ENCODE measurements at regions not wholly inside any gene's neighbourhood (a gene's known extent, or its start where the extent isn't known, plus 50 kb on each side); places are given as distances from the start of the nearest gene placed in this dataset.
"Not testable (repeated sequence)": the region's sequence is repeated elsewhere in the genome, so short reads cannot be mapped to it uniquely, and the experiment has no call there.

DNA sequence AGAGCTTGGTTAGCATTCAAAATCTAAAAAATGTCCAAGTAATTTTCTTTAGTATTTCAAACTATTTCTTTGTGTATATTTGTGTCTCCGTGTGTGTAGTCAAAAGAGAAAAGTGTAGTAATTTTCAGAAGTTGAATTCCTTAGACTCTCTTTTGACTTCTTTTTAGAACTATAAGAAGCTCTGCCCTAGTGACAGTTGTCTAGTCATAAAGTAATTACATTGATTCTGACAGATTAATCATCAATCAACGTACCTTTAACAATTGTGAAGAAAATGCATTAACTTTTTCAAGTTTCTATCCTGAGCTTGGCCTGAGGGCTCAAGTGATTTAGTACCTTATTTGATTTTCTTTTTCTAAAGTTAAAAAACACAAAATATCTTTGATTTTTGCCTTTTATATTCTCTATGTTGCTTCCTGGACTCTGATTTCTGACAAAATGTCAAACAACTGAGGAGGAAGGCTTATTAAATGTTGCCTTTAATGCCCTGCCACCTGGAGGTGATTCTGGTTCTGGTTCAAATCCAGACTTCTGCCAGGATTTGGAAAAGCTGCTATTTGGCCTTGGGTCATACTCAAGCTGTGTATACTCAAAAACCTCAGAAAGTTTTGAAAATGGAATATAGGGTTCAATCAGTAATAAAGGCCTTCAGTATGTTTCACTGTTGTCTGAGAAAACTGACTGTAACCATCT is 653.6 kb downstream of the NSUN3 start:
- no peak for DNase-seq

DNA sequence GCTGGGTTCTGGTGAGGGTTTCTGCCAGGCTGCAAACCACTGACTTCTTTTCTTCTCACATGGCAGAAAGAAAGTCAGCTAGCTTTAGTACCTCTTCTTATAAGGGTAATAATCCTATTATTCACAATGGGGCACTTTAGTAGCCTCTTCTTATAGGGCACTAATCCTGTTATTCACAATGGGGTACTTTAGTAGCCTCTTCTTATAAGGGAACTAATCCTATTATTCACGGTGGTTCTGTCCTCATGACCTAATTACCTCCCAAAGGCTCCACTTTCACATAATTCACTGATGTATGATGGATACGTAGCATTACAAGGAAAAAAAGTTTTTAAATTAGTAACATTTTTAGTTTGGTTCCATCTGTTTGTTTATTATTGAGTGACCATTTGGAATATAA is 671.3 kb downstream of the NSUN3 start:
- DNase-seq = no peak

DNA sequence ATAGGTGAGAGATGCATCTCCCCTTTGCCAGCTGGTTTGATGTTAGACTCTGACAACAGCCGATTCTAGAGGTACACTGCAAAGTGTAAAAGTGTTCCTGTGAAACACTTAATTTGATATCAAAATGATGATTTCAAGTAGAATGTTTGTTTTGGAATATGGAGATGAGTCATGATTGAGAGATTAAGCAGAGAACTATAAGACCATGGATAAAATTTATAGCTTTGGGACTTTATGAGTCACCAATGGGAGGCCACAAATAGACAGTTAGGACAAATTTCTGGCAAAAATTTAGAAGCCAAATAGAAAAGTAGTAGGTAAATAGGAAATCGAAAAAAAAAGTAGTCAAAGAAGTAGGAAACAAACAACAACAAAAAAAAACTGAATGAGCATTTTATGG is 672.5 kb downstream of the NSUN3 start:
- no peak for DNase-seq

DNA sequence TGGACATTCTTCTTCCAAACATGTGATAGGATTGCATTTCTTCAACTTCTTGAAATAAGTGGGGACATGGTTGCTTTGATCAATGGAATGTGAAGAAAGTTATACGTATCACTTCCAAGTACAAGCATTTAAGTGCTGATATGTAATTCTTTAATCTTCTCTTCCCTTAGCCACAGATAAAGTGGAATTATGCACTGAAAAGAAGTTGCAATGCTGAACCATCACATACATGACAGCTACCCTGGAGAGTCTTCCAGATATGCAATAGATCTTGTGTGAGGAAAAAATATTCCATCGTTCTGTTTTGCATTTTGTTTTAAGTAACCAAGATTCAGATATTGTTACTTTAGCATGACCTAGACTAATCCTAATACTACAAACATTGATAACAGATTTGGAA is 674.3 kb downstream of the NSUN3 start:
- DNase-seq = no peak

DNA sequence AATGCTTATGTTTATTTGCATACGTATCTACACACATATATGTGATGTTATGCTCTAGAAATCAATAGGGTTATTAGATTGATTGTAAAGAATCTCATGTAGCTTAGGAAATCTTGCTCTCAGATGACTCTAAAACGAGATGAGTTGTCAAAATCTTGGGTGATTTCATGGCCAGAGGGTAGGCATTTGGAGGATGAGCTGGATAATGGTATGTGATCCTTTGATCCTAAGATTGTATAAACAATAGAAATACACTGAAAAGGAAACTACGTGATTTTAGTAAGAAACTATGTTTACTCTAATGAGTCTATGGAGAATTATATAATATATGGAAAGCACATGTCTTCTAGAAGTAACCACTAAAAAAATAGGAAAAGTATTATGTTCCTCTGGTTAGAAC is 676.6 kb downstream of the NSUN3 start:
- no peak for DNase-seq

DNA sequence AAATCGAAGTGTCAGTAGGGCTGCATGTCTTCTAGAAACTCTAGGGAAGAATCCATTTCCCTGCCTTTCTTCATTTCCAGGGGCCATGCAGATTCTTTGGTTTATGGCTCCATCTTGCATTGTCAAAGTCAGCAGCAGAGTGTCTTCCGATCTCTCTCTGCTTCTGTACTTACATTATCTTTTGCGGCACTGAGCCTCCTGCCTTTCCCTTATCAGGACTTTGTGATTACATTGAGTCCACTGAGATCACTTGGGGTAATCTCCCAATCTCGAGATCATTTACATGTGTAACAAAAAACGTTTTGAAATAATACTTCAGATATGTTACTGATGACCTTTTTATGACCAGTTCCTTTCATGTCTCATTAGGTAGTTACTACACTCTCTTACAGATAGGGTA is 695.9 kb downstream of the NSUN3 start:
- no peak for DNase-seq

DNA sequence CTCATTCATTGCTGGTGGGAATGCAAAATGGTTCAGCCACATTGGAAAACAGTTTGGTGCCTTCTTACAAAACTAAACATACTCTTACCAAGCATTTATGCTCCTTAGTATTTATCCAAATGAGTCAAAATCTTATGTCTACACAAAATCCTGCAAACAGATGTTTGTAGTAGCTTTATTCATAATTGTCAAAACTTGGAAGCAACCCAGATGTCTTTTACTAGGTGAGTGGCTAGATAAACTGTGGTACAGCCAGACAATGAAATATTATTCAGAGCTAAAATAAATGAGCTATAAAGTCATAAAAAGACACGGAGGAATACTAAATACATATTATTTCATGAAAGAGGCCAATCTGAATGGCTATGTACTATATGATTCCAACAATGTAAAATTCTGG is 709.5 kb downstream of the NSUN3 start:
- DNase-seq = no peak

DNA sequence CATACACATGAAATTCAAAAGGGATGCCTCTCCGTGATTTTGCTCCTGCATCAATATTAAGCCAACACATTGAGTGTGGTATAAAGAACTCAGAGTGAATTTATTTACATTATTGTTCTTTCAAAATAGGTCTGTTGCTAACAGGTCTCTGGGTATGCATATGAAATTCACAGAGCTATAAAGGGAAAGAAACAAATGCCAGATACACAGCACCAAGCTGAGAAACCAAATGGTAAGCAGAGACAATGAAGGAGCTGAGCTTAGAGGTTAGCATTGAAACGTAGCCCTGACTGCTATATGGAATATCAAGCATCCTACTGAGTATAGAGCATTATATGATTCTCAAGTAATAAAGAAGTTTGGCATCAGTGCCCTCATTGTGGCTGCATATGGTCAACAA is 712.9 kb downstream of the NSUN3 start:
- no peak for DNase-seq

DNA sequence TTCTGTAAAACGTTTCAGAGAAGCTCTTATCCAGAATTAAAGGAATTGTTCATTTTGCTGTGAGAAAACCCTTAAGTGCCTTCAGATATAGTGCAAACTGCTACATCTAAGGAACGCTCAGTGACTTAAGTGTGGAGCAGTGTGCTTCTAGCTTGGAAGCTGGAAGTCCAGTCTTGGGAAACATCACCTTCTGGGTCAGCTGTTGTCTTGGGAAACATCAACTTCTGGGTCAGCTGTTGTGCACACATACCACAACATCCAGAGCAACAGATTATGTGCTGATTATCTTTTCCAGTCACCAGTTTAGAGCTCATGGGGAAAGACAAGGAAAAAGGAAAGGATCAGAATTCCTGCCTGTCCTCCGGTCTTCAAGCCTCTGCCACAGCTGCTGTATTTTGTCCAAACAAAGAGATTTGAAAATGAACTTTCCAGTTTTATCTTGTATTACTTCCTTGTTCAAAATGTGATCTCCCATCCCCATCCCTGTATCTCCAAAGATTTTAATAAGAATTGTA is 713.6 kb downstream of the NSUN3 start:
- no peak for DNase-seq

DNA sequence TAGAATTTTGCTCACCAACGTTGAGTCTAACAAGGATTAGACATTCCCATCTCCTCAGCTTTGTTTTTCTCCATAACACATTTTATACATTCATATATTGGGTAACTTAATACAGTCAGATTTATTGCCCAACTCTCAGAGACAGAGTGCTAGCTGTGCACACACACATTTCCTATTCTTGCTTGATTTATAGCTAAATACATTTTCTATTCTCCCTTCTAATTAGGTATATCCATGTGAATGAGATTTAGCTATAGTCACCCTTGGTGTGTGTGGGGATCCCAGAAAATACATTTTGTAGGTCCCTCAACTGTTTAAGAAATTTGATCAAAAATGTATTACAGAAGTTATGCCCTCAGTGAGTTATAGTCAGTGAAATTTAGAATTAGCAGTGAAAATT is 715.4 kb downstream of the NSUN3 start:
- no peak for DNase-seq

DNA sequence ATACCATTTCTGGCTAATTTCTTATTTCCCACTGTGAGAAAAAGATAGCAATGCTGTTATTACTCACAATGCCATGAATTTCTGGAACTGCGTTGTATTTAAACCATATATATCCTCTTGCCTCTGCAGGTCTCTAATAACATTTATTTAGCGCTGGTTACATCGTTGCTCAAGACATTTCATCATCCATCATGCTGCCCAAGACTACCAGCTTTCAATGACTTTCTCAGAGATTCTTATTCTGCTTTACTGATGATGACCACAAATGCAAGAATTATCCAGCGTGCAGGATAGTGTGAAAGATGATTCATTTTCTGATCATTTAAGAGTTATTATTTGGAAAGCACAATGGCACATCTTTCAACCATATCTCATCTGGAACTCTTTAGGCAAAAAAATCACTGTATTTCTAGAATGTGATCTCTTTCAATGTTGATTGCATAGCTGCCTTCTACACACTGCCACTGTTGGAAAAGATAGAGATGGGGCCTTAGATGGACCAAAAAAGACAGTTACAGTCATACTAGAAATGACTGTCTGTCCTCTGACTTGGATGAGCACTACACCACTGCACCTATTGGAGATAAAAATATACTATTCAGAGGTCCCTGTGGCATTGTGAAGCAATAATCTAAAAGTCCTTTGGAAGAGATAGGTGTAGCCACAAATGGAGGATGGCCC is 716.1 kb downstream of the NSUN3 start:
- DNase-seq = no peak

DNA sequence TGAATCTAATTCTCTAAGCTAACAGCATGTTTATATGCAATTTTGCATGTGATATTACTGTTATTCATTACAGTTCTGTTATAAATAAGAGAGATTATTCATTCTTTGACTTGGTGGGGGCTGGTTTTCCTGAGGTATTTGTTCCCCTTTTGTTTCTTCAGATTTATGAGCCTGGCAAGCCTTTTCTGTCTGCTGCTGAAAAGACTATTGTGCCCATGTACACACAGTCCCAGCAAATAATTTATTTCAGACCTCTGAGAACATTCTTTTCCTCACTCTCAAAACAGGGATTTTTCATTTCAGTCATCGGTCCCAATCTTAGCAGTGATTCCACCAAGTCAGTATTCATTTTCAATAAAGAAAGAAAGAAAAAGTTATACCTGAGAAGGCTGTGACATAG is 716.8 kb downstream of the NSUN3 start:
- no peak for DNase-seq

DNA sequence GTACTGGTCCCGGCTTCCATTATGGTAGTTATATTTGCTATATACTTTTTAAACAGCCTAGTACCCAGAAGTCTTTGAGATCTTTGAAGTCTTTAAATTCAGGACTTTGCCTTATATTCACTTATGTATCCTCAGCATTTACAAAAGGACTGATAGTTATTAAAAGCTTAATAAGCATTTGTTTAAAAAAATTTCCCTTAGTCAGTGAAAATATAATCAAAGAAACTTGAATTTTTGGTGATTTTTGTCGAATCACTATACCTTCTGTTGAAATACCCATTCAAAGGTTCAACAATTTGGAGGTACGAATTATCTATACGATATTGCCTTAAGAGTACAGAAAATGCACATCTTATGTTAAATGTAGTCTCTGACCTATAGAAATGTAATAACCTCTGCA is 721.4 kb downstream of the NSUN3 start:
- no peak for DNase-seq

DNA sequence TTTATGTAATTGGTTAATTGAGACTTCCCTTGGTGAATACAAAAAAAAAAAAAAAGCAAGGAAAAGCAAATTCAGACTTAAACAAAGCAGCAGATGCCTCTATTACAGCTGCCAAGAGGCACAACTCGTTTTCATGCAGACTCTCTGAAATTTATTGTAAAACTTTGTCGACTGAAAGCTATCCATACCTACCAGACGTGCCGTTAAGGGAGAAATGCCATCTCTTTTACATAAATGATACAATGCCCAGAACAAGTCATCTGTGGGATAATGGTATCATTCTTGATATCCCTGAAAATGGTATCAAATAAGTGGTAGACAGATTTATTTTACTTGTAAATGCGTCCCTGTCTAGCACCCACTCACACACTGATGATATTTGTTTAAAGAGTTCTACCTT is 724.2 kb downstream of the NSUN3 start:
- no peak for DNase-seq

DNA sequence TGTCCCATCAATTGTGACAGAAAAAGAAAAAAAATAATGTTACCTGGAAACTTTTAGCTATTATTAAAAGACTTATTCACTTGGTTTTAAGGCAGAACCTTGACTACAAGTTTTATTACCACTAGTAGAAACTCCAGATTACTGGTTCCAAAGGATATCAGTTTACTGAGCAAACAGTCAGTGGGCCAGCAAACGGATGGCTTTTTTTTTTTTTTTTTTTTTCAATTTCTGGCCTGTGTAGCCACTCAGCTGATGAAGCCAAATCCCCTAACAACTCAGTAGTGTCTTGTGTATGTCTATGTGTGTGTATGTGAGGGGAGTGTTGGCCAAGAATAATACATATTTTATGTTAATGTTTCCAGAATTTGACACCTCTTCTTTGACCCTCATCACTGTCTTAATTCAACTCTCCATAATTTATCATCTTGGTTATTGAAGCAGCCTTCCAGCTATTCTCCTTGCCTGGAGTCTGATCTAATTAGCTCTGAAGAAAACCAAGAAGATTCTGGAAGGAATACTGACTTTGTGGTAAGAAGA is 724.9 kb downstream of the NSUN3 start:
- no peak for DNase-seq

DNA sequence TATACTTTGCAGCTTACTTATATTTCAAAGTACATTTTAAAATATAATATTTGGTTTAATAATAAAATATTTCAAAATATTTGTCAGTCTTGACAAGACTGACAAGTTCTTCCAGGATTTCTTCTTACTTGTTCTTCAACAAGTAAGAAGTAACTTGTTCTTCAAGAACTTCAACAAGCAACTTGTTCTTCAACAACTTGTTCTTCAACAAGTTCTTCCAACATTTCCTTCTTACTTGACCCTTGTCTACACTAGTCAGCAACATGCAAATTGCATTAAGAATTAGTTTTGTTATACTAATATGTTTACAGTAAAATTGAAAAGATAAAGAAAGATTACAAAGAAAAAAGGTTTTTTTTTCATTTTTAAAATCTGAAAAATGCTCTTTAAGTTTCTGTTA is 731.7 kb downstream of the NSUN3 start:
- no peak for DNase-seq

DNA sequence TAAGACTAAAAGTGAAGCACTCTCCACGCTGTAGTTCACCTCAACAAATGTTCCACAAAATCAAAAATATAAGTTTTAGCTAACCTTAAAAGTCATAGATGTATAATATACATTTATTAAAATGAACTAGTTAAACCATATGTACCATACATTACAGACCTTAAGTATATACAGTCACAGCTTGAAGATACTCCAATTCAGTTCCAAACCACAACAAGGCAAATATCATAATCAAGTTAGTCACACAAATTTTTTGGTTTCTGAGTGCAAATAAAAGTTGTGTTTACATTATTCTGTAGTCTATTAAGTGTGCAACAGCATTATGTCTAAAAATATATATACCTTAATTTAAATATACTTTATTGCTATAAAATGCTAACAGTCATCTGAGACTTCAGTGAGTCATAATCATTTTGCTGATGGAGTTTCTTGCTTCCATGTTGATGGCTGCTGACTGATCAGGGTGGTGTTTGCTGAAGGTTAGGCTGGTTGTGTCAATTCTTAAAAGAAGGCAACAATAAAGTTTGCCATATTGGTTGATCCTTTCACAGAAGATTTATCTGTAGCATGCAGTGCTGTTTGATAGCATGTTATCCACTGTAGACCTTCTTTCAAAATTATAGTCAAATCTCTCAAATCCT is 736.7 kb downstream of the NSUN3 start:
- no peak for DNase-seq

DNA sequence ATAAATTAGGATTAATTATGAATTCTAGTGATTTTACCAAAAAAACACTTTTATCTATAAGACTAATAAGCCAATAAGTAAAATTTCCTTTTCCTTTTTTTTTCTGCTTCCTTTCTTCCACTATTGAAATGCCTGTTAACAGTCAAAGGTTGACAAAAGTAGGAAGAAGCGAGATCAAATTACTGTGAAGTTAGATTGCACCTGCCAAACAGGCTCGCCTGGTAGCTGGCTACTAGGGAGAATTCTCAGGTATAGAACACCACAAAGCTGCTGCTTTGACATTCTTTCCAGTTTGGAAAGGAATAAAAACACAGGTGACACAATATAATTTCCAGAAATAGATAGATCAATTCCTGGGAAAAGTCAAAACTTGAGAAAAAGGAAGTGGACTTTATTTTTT is 749.0 kb downstream of the NSUN3 start:
- DNase-seq = no peak

DNA sequence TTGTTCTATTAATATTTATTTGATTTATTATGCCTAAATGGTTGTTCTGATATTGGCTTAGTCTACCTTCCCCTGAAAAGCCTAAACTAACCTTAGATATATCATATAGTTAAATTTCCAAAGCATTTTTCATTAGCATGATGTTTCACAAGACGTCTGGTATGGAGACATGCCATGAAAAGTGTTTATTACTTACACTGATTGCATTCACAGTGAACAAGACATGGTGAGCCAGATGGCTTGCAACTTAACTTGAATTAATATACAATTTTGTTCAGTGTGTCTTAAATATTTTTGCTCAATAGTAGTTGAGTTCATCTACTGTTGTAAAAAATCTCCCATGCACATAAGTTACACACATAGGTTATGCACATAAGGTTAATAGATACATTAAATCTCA is 758.4 kb downstream of the NSUN3 start:
- DNase-seq = no peak

DNA sequence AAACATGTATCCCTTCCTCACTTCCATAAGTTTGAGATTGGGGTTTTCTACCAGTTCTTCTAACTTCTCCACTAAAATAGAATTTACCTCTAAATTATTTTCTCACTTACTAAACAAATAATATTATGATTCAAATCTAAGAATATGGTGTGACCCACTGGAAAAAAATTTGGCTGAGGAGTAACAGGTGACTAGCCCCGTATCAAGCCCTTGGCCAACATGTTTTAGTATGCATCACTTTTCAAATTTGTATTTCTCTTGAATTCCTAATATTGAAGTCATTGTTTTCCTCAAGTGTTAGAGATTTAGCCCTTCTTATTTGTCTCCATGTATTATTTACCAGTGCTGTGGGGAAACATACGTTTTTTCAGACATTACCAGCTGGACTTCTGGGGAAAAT is 759.4 kb downstream of the NSUN3 start:
- no peak for DNase-seq

DNA sequence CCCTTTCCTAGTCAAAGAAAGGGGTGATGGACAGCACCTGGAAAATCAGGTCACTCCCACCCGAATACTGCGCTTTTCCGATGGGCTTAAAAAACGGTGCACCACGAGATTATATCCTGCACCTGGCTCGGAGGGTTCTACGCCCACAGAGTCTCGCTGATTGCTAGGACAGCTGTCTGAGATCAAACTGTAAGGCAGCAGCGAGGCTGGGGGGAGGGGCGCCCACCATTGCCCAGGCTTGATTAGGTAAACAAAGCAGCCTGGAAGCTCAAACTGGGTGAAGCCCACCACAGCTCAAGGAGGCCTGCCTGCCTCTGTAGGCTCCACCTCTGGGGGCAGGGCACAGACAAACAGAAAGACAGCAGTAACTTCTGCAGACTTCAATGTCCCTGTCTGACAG is 783.4 kb downstream of the NSUN3 start:
- DNase-seq = not testable (repeated sequence)

DNA sequence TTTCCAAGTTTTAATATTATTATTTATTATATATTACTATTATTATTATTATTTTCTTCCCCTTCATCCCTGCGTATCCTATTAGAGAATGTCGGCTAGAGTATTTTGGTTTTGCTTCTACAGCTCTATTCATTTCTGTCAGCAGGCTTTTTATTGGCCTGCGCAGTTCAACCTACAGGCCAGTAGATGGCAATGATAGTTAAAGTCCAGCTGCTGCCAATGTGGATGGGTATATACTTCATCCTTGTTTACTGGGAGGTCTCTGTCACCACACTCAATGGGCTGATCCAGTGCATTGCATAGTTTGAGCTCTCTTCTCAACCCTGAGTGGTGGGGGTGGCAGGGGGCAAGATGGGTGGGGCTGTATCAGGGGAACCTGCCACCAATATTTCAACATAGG is 799.8 kb downstream of the NSUN3 start:
- no peak for DNase-seq

DNA sequence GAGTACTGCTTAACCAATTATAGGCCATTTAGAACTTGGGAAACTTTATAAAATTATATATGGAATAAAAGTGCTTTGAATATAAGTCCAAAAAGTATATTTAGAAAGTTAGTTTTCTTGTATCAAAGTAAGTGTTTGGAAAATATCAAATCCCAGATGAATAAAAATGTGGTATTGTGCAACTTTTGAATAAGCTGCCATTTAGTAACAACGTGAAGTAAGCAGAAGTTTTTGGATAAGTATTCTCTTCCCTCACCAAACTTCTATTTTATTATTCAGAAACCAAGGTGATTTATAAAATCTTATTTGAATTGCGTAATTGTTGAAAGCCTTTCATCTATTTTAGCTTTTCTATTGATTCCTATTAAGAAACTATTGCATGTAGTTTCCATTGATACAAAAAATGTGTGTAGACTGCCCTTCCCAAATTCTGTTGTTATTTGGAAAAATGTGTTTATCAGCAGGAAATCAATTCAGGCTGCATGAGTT is 806.2 kb downstream of the NSUN3 start:
- no peak for DNase-seq

DNA sequence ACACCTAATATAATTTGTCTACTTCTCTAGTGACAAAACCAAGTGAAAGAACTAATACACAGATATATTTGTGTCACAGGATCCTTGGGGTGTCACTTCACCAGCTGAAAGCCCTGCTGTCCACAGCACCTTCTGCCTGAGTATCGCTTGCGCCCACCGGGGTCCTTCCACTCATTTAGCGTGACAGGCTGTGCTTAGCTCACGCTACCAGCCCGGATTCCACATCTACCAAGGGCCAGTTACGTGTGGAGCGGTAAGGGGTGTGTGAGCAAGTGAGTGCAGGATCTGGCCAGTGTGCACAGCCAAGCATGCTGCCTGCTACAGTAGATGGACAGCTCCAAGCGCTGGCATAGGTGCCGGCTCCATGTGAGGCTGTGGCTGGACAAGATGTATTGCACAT is 810.9 kb downstream of the NSUN3 start:
- DNase-seq = no peak
